Transverse colon (tissue), 4 donors: ENCODE measurements at regions not wholly inside any gene's neighbourhood (a gene's known extent, or its start where the extent isn't known, plus 50 kb on each side); places are given as distances from the start of the nearest gene placed in this dataset.

ENCODE experiments used
- DNase-seq: peaks from one replicate; pipeline ENCODE4 v3.0.0-alpha.2; 2019
- H3K27ac ChIP-seq, 4 donors: fragments of 200-600 bp; sonication (generic); 2 replicates each; pipeline ENCODE4 v1.5.1; 2016 to 2018; ENCODE audit warnings: inconsistent platforms in 4 of 4
- H3K27me3 ChIP-seq: fragments of 200-600 bp; sonication (generic); 2 replicates; pipeline ENCODE4 v1.5.1; 2017; ENCODE audit warnings: inconsistent platforms
- H3K36me3 ChIP-seq, 4 donors: fragments of 200-600 bp; sonication (generic); 2 replicates each; pipeline ENCODE4 v1.5.1; 2017 to 2019; ENCODE audit warnings: inconsistent platforms in 4 of 4
- H3K4me1 ChIP-seq, 4 donors: fragments of 200-600 bp; sonication (generic); 2 replicates each; pipeline ENCODE4 v1.5.1; 2017 to 2020; ENCODE audit warnings: inconsistent platforms in 4 of 4
- H3K4me3 ChIP-seq, 4 donors: fragments of 200-600 bp; sonication (generic); 1 replicate in 1 of 4; 2 replicates in 3 of 4; pipeline versions ENCODE4 v1.5.1 to v1.6.1; 2017 to 2019; ENCODE audit warnings: inconsistent platforms in 4 of 4
- H3K9me3 ChIP-seq, 2 donors: fragments of 200-600 bp; sonication (generic); 2 replicates each; pipeline ENCODE4 v1.5.1; 2017 to 2019; ENCODE audit warnings: inconsistent platforms in 2 of 2
- EP300 ChIP-seq: sonication (generic); formaldehyde crosslinking; IDR thresholded peaks from one replicate; pipeline ENCODE4 v1.6.1; 2017; ENCODE audit warnings: antibody characterized with exemption, low read depth
- POLR2A ChIP-seq: fragments of 450-650 bp; IDR thresholded peaks from one replicate; pipeline ENCODE4 v1.6.1; 2016; ENCODE audit warnings: antibody characterized with exemption, mild to moderate bottlenecking, moderate library complexity
- POLR2AphosphoS5 ChIP-seq, 3 donors: sonication (generic); formaldehyde crosslinking; IDR thresholded peaks; one replicate each; pipeline ENCODE4 v1.6.1; 2016; ENCODE audit warnings: antibody characterized with exemption in 3 of 3
- WGBS, 2 donors: methylation state at CpG; one replicate each; pipeline ENCODE4 v1.1.5; 2018; ENCODE audit warnings: low coverage in 1 of 2; 5-methylcytosine and 5-hydroxymethylcytosine counted together
- in situ Hi-C, 4 donors: fragments of 200-750 bp; cut with MboI; loops; one replicate each; pipeline versions ENCODE4 v1.15.0 to v1.15.1; 2017; ENCODE audit warnings: low sequenced_read_pairs in 3 of 4, low pct_ligation_motif_present in 1 of 4, low pct_unique_long_range_greater_than_20kb in 1 of 4
- intact Hi-C: fragments of 100-400 bp; cut with DNase I; formaldehyde crosslinking; loops from one replicate; pipeline ENCODE4 v1.15.1; 2023; ENCODE audit warnings: low total_unique reads
- TF ChIP-seq, protein P1 (sequence below), 5 experiments: fragments of 200-600 bp in 3 of 5; fragments of 450-650 bp in 2 of 5; sonication (generic) in 3 of 5; IDR thresholded peaks; 1 replicate in 2 of 5; 2 replicates in 3 of 5; pipeline ENCODE4 v1.5.1; 2016 to 2017; ENCODE audit warnings: antibody characterized with exemption in 5 of 5, inconsistent platforms in 3 of 5, mild to moderate bottlenecking in 2 of 5, moderate library complexity in 1 of 5

DNA sequence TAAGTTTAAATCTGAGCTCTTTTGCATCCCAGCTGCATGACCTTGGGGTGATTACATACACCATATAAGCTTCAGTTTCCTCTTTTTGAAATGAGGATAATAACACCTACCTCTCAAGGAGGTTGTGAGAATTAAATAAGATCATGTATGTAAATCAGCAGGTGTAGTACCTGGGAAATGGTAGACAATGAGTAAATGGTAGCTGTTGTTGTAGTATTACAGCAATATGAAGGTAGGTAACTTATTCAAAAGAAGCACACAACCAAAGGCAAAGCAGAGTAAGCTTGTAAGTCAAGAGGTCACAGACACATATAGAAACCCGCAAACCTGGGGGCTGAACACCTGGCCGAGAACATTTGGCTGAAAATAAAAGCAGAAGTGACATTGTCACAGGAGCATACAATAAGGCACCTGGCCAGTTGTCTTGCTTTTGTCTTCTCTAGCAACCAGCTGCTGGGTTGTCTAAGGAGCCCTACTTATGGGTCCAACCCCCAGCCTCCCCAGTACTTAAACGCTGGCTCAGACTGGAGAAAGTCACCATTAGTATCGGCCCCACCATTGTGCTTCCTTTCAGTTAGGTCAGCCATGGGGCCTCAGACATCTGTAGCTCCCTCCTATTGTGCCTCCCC is 203.6 kb upstream of the MKLN1 start:
- Histone ChIP-seq H3K9me3 (no peaks in the 10 kb centered on the region), H3K27me3 (no peaks in the 10 kb centered on the region), H3K4me3 (no peak overlapping the region), H3K27ac (peak overlapping the region in 1 of 4 donors; percentile 12), H3K36me3 (no peaks in the 10 kb centered on the region), H3K4me1 (no peaks in the 10 kb centered on the region)
- in situ Hi-C loops (loop anchor here in 2 of 4 donors (25.0 kb wide), 2 partner anchors 188 to 288 kb away; no protein-coding TSS in a partner anchor), intact Hi-C loops (no loop called here)
- 72 to 100% methylated on average over 3 to 4 of the region's 4 CpGs for WGBS, 2 donors
- peak; percentile 63 for DNase-seq
- TF ChIP-seq EP300 (no peak), POLR2A (no peak), POLR2AphosphoS5 (IDR thresholded peaks at IDR 0.05) (no peak)
- TF ChIP-seq, protein P1, sequence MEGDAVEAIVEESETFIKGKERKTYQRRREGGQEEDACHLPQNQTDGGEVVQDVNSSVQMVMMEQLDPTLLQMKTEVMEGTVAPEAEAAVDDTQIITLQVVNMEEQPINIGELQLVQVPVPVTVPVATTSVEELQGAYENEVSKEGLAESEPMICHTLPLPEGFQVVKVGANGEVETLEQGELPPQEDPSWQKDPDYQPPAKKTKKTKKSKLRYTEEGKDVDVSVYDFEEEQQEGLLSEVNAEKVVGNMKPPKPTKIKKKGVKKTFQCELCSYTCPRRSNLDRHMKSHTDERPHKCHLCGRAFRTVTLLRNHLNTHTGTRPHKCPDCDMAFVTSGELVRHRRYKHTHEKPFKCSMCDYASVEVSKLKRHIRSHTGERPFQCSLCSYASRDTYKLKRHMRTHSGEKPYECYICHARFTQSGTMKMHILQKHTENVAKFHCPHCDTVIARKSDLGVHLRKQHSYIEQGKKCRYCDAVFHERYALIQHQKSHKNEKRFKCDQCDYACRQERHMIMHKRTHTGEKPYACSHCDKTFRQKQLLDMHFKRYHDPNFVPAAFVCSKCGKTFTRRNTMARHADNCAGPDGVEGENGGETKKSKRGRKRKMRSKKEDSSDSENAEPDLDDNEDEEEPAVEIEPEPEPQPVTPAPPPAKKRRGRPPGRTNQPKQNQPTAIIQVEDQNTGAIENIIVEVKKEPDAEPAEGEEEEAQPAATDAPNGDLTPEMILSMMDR (IDR thresholded peaks at IDR 0.05): no peak

DNA sequence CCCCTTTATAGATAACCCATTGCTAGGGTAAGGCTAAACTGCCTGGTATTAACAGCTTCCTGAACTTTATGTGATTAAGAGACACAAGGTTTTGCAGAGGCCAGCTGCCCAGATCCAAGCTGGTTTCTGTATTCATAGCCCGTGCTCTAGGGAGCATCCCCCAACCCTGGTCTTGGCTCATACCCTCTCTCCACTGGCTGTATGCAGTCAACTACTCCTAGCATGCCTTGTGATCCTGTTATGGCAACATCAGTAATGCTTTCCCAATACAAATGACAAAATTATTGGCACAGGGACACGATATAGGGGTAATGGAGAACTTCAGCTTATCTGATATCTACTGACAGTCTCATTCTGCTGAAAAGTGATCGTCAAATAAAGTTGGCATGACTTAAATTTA is 202.8 kb upstream of the MKLN1 start:
- no peak overlapping the region for H3K4me3 ChIP-seq
- TF ChIP-seq POLR2AphosphoS5 (IDR thresholded peaks at IDR 0.05) (no peak), POLR2A (no peak), EP300 (no peak)
- TF ChIP-seq, protein P1 (IDR thresholded peaks at IDR 0.05): no peak
- in situ Hi-C loops (loop anchor here in 2 of 4 donors (25.0 kb wide), 2 partner anchors 187 to 287 kb away; no protein-coding TSS in a partner anchor), intact Hi-C loops (no loop called here)
- 81 to 92% methylated on average over 2 to 3 of the region's 3 CpGs for WGBS, 2 donors
- H3K36me3 ChIP-seq: no peaks in the 10 kb centered on the region
- no peaks in the 10 kb centered on the region for H3K4me1 ChIP-seq
- DNase-seq: no peak
- no peaks in the 10 kb centered on the region for H3K9me3 ChIP-seq
- no peaks in the 10 kb centered on the region for H3K27me3 ChIP-seq
- H3K27ac ChIP-seq: no peak overlapping the region

DNA sequence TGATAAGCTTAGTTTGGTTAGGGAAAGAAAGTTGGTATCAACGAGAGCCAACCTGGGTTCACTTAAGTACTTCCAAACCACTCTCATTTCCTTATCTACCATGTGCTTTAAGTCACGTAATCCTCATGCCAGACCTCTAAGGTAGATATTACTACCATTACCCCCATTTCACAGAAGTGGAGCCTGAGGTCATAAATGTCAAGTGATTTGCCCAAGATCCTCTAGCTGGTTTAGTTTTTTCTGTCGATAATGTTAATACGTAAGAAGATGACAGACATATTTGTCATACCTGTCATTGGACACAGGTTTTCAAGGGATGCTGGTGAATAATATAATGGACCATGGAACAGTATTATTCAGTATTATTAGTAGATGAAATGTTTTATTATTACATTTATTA is 197.4 kb upstream of the MKLN1 start:
- Histone ChIP-seq H3K9me3 (no peaks in the 10 kb centered on the region), H3K27ac (no peak overlapping the region), H3K27me3 (no peaks in the 10 kb centered on the region), H3K4me3 (no peak overlapping the region), H3K36me3 (no peaks in the 10 kb centered on the region), H3K4me1 (no peaks in the 10 kb centered on the region)
- in situ Hi-C loops: no loop called here
- TF ChIP-seq, protein P1 (IDR thresholded peaks at IDR 0.05): no peak
- no peak for TF ChIP-seq POLR2A
- no peak for TF ChIP-seq POLR2AphosphoS5 (IDR thresholded peaks at IDR 0.05)
- 79 to 94% methylated on average over 4 of the region's 4 CpGs for WGBS, 2 donors
- DNase-seq: no peak
- intact Hi-C loops: no loop called here

DNA sequence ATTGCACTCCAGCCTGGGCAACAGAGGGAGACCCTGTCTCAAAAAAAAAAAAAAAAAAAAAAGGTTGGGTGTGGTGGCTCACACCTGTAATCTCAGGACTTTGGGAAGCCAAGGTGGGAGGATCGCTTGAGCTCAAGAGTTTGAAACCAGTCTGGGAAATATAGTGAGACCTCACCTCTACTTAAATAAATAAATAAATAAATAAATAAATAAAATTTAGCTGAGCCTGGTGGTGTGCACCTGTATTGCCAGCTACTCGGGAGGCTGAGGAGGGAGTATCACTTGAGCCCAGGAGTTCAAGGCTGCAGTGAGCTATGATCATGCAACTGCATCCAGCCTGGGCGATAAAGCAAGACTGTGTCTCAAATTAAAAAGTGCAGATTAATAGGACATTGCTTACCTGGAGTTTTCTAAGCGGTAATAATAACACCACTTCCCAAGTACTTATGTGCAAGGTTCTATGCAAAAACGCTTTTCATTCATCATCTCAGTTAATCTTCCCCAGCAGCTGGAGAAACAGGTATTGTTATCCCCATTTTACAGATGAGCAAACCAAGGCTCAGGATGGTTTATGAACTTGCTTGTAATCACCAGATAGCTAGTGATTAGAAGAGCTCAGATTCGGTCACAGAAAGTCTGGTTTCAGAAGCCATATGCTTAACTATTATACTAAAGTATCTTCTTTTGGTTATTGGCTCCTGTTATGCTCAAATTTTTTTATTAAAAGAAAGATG is 196.5 kb upstream of the MKLN1 start:
- Histone ChIP-seq H3K4me1 (no peaks in the 10 kb centered on the region), H3K27me3 (no peaks in the 10 kb centered on the region), H3K36me3 (no peaks in the 10 kb centered on the region), H3K27ac (no peak overlapping the region), H3K4me3 (no peak overlapping the region), H3K9me3 (no peaks in the 10 kb centered on the region)
- WGBS, 2 donors: 90 to 100% methylated on average over 3 to 6 of the region's 6 CpGs
- no peak for DNase-seq
- intact Hi-C loops: no loop called here
- in situ Hi-C loops: no loop called here
- TF ChIP-seq, protein P1 (IDR thresholded peaks at IDR 0.05): no peak
- TF ChIP-seq POLR2A (no peak), POLR2AphosphoS5 (IDR thresholded peaks at IDR 0.05) (no peak), EP300 (no peak)
